Skeletal muscle tissue (tissue), 3 donors: ENCODE measurements at regions not wholly inside any gene's neighbourhood (a gene's known extent, or its start where the extent isn't known, plus 50 kb on each side); places are given as distances from the start of the nearest gene placed in this dataset.

Experiments used
- H3K27ac ChIP-seq: one replicate; pipeline ENCODE4 v1.7.0; 2013; ENCODE audit warnings: mild to moderate bottlenecking, low read depth, low read length, inconsistent platforms
- H3K27me3 ChIP-seq, 3 donors: one replicate each; pipeline ENCODE4 v1.7.0; 2013; ENCODE audit warnings: low read length in 3 of 3; ENCODE audit not compliant: control insufficient read depth in 3 of 3, insufficient read depth in 3 of 3
- H3K36me3 ChIP-seq, 3 donors: one replicate each; pipeline ENCODE4 v1.7.0; 2013; ENCODE audit warnings: low read length in 3 of 3; ENCODE audit not compliant: control insufficient read depth in 3 of 3, insufficient read depth in 3 of 3
- H3K4me1 ChIP-seq, 3 donors: one replicate each; pipeline ENCODE4 v1.7.0; 2013; ENCODE audit warnings: low read length in 3 of 3, mild to moderate bottlenecking in 3 of 3; ENCODE audit not compliant: control insufficient read depth in 3 of 3, insufficient read depth in 3 of 3
- H3K4me3 ChIP-seq, 3 donors: one replicate each; pipeline ENCODE4 v1.7.0; 2013; ENCODE audit warnings: low read length in 3 of 3
- H3K9ac ChIP-seq, 3 donors: one replicate each; pipeline ENCODE4 v1.7.0; 2013; ENCODE audit warnings: low read length in 3 of 3, mild to moderate bottlenecking in 3 of 3, moderate library complexity in 2 of 3, low read depth in 1 of 3
- H3K9me3 ChIP-seq, 3 donors: one replicate each; pipeline ENCODE4 v1.7.0; 2013; ENCODE audit warnings: low read length in 3 of 3; ENCODE audit not compliant: control insufficient read depth in 3 of 3
- donor health status: Osteomylitis.

DNA sequence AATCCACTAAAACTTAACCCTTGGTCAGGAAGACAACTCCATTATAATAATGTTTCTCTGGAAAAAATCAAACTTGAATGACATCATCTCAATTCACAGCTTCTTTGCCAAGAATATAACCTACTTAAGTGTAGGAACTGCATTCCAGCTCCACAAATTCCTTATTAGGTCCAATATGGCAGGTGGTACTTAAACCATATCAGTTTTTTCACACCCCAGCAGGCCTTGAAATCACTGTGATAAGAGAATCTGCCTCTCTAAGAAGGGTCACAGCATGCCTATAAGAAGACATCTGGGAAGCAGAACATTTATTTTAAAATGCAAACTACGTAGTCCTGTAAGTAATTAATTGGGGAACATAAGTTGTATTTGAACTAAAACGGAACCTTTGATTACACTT lies 687.8 kb downstream of the DIAPH3 start:
- H3K36me3 ChIP-seq = no peaks in the 10 kb centered on the region
- H3K9me3 ChIP-seq = no peaks in the 10 kb centered on the region
- H3K4me1 ChIP-seq = peaks cover 0 to 4% (median 0%) of the 10 kb centered on the region in 3 donors
- H3K9ac ChIP-seq = no peak overlapping the region
- no peak overlapping the region for H3K27ac ChIP-seq
- H3K4me3 ChIP-seq = no peak overlapping the region
- no peaks in the 10 kb centered on the region for H3K27me3 ChIP-seq

DNA sequence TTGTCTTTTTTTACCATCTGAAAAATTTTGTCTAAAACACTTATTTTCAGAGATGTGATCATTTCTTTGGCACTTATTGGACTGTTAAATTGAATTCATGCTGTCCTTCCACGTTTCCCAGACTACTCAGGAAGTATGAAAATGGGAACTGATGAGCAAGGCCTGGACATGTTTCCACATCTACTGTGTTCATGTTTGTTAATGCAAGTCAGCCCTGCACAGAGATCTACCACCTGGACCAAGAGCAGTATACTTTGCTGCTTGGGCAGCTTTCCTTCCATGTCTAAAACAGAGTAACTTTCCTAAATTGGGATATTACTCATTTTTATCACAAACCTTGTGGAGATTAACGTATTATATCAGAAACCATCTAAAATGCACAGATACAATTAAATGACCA lies 687.4 kb downstream of the DIAPH3 start:
- Histone ChIP-seq H3K27me3 (no peaks in the 10 kb centered on the region), H3K27ac (no peak overlapping the region), H3K36me3 (no peaks in the 10 kb centered on the region), H3K9me3 (no peaks in the 10 kb centered on the region), H3K4me3 (no peak overlapping the region), H3K9ac (no peak overlapping the region), H3K4me1 (peaks cover 0 to 4% (median 0%) of the 10 kb centered on the region in 3 donors)

DNA sequence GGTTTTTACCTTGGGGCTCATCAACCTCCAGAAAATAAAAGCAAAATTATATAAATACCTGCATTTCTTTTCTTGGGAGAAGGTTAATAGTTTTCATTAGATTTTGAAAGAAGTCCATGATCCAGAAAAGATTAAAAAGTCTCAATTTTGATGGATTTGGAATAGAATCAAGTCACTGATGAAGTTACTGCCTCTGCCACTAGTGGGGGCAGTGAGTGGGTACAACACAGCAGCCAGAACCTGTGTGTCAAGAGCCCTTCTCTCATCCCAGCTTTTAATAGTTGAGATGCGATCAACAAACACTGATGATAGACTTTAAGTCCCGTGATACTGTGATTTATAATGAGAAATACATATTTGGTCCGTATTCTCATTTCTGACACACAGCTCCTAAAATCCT lies 686.7 kb downstream of the DIAPH3 start:
- Histone ChIP-seq H3K9me3 (no peaks in the 10 kb centered on the region), H3K4me3 (no peak overlapping the region), H3K27ac (no peak overlapping the region), H3K4me1 (peaks cover 0 to 4% (median 0%) of the 10 kb centered on the region in 3 donors), H3K27me3 (no peaks in the 10 kb centered on the region), H3K9ac (no peak overlapping the region), H3K36me3 (no peaks in the 10 kb centered on the region)

DNA sequence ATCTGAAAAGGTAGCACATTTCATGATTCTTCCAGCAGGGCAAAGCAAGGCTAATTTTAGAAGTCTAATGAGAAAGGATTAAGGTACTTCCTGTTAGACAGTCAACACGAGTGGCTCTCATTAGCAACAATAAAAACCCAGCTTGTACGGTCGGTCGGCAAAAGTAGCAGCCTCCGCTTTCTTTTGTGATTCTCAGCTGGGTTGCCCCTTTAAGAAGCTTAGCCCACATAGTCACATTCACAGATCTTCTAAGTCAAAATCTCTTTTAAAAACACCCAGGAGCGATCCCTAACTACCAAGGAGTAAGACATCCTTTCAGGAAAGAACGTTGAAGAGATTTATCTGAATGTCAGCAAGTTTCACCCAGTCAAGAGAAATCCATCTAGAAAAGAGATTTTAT lies 684.8 kb downstream of the DIAPH3 start:
- no peak overlapping the region for H3K27ac ChIP-seq
- no peaks in the 10 kb centered on the region for H3K9me3 ChIP-seq
- H3K4me3 ChIP-seq = no peak overlapping the region
- H3K4me1 ChIP-seq = peaks cover 0 to 4% (median 0%) of the 10 kb centered on the region in 3 donors
- no peaks in the 10 kb centered on the region for H3K27me3 ChIP-seq
- H3K36me3 ChIP-seq = no peaks in the 10 kb centered on the region
- no peak overlapping the region for H3K9ac ChIP-seq

DNA sequence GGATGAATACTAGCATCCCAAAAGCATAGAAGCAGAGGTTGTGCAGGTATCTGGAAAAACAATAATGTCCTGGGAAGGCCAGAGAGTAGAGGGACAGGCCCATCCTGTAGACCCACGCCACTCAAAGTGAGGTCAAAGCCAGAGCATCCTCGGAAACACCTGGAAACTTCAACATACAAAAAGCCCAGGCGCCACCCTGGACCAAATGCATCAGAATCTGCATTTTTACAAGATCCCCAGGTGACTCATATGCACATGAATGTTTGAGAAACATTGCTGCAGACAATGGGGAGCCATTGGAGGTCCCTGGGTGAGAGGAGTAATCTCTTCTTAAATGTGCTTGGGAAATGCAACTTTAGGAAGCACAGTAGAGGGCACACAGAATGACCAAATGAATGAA lies 684.1 kb downstream of the DIAPH3 start:
- Histone ChIP-seq H3K4me3 (no peak overlapping the region), H3K36me3 (no peaks in the 10 kb centered on the region), H3K4me1 (peaks cover 0 to 4% (median 0%) of the 10 kb centered on the region in 3 donors), H3K9me3 (no peaks in the 10 kb centered on the region), H3K9ac (no peak overlapping the region), H3K27me3 (no peaks in the 10 kb centered on the region), H3K27ac (no peak overlapping the region)

DNA sequence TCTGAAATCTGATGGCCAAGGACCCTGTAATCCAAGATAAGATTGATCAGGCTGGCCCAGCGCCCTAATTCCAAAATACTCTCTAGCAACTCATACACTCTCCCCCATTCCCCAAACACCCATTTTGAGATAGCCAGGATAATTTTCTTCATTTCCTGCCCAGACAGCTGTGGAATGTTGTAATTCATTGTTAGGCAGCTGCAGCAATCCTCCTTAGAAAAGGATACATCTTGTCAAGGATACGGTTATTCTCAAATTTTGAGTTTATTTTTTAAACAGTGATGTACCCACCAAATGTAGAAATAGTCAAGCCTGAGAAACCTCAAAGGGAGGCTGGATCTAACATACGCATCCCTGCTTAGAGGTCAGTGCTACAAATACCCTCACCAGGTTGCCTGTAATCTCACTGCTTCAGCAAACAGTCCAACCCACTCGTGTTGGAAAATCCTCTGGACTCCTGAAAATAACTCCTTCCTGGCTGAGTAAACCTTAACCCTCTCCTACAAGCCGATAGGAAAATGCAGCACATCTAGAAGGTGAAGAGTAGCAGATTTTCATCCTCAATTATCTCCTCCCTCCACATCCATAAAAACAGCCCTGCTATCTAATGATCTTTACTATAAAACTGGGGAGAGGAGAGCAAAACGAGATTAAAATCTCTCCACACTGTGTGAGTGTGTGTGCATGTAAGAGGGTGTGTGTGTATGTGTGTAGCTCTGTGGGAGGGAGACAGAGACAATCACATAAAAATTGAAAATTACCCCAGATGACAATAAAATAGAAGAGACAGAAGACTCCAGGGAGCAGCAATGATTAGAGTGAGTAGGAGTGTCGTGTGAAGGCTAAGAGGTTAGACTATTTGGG lies 683.1 kb downstream of the DIAPH3 start:
- Histone ChIP-seq H3K36me3 (no peaks in the 10 kb centered on the region), H3K9me3 (no peaks in the 10 kb centered on the region), H3K9ac (no peak overlapping the region), H3K4me3 (no peak overlapping the region), H3K27me3 (no peaks in the 10 kb centered on the region), H3K4me1 (peaks cover 0 to 4% (median 0%) of the 10 kb centered on the region in 3 donors), H3K27ac (no peak overlapping the region)

DNA sequence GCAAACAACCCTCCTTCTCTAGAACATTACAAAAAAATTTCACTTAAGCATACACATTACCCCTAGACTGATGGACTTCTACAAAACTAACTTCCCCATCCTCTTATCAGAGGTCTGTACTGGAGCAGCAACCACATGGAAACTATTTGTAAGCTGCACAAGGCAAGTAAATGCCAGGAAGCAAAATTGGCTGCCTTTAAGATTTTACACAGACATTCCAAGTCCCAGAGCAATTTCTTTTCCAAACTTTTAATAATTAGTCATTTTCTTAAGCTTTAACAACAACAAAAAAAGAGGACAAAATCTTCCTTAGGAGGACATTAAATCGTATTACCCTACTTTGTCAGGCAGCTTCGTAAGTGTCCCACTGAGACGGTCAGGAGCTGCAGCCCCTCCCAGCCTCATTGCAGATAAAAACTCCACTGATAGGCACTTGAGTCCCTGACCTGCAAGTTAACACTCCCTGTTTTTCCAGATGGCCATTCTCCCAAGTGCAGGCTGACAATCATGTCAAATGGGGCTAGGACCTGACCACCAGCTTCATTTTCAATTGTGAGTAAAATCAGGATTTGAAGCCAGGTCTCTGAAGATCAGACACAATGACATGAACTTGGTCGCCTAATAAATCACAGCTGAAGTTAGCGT lies 680.1 kb downstream of the DIAPH3 start:
- Histone ChIP-seq H3K4me3 (no peak overlapping the region), H3K9ac (peak overlapping the region in 1 of 3 donors; percentile 38), H3K4me1 (peaks cover 0 to 4% (median 0%) of the 10 kb centered on the region in 3 donors), H3K27me3 (no peaks in the 10 kb centered on the region), H3K27ac (no peak overlapping the region), H3K36me3 (no peaks in the 10 kb centered on the region), H3K9me3 (no peaks in the 10 kb centered on the region)

DNA sequence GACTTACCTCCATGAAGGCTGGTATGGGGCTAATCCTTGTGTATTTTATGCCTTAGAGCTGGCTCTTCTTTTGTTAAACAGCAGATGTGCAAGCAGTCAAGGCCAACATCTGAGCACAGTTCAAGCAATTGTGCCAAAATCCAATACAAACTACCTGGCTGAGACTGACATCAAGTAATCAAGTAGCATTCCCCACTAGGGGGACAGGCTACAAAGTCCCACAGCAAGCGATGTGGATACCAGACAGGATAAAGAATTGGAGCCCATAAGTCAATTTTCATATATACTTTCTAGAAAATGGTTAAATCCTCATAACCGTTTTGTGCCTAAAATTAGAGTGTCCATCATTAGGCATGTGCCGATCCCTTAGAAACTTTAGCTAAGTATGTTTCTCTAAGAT lies 675.8 kb downstream of the DIAPH3 start:
- Histone ChIP-seq H3K9ac (no peak overlapping the region), H3K4me1 (no peaks in the 10 kb centered on the region), H3K27me3 (no peaks in the 10 kb centered on the region), H3K27ac (no peak overlapping the region), H3K4me3 (no peak overlapping the region), H3K9me3 (no peaks in the 10 kb centered on the region), H3K36me3 (no peaks in the 10 kb centered on the region)

DNA sequence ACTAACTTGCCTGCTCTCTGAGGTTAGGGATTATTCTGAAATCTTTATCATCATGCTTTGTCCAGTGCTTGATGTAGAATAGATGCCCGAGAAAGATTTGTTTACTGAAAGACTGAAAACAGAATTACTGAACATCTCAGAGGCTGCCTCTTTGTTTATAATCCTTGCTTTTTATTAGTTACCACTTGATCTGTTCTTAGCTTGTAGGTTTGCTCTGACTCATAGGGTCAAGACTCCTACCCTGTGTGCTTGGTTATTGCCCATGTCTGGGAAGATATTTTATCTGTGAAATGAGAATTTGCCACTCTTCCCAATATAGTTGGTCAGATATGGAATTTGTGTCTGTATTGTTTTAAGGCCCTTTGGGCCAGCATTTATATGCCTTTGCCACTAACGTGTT lies 675.3 kb downstream of the DIAPH3 start:
- Histone ChIP-seq H3K9me3 (no peaks in the 10 kb centered on the region), H3K4me3 (no peak overlapping the region), H3K27me3 (no peaks in the 10 kb centered on the region), H3K36me3 (no peaks in the 10 kb centered on the region), H3K27ac (no peak overlapping the region), H3K4me1 (no peaks in the 10 kb centered on the region), H3K9ac (no peak overlapping the region)

DNA sequence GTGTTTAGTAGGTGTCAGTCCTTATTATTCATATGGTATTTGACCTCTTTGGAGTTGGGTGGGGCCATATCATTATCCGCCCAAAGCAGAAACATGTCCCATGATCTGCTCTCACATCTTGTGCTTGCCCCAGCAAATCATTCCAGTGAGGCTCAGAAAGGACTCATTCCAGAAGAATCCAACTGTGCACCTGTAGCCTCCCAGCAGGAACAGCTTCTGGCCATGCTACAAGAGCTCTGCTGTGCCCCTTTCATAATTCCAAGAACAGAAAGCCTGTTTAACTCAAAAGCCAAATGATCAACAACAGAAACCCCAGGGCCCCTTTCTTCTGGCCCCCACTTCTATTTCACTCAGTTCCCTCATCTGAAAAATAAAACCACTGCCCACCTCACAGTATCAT lies 673.1 kb downstream of the DIAPH3 start:
- Histone ChIP-seq H3K27me3 (no peaks in the 10 kb centered on the region), H3K4me3 (no peak overlapping the region), H3K36me3 (no peaks in the 10 kb centered on the region), H3K9me3 (no peaks in the 10 kb centered on the region), H3K9ac (no peak overlapping the region), H3K4me1 (peaks cover 5 to 7% (median 5%) of the 10 kb centered on the region in 3 donors), H3K27ac (no peak overlapping the region)
